HG03064 (cell line): ENCODE measurements at regions not wholly inside any gene's neighbourhood (a gene's known extent, or its start where the extent isn't known, plus 50 kb on each side); places are given as distances from the start of the nearest gene placed in this dataset.
"Not testable (repeated sequence)": the region's sequence is repeated elsewhere in the genome, so short reads cannot be mapped to it uniquely, and the experiment has no call there.

Experiments
- ATAC-seq: cut with Tn5 transposase; IDR thresholded peaks from one replicate; pipeline ENCODE4 v1.9.1; 2021; ENCODE audit warnings: low read depth; ENCODE audit not compliant: unreplicated experiment

GRCh38 chr21:24658926-24659325 is 948.4 kb downstream of the MRPL39 start:
- ATAC-seq = no peak

DNA sequence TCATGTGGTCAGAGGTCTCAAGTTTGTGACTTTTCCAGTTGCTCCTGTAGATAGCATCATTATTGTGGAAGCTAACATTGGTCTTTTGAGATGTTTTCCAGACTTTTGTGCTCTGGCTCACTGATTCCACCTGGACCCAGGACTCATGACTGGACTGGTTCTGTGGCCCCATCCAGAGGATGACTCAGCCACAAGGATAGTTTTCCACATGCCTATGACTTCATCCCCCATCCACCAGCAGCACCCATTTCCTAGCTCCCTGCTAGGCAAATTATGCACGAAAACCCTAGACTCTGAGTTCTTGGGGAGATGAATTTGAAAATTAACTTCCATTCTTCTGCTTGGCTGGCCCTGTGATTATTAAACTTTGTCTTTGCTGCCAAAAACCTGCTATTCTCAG is 949.3 kb downstream of the MRPL39 start:
- ATAC-seq = no peak

DNA sequence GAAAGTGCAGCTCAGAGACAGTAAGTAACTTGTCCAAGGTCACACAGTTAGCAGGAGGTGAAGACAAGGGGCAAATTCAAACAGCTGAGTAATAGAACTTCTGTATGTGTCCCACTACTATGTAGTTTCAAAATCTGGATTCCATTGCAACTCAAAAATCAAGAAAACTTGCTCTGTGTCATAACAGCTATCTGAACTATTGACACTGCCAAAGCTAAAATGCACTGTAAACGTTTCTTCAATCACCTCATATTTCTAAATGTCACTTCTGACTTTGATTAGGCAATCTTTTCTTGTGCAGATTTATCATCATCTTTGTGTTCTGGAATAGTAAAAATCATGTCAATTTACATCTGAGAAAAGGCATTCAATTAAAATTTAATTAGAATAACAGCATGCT is 957.6 kb downstream of the MRPL39 start:
- ATAC-seq = no peak

DNA sequence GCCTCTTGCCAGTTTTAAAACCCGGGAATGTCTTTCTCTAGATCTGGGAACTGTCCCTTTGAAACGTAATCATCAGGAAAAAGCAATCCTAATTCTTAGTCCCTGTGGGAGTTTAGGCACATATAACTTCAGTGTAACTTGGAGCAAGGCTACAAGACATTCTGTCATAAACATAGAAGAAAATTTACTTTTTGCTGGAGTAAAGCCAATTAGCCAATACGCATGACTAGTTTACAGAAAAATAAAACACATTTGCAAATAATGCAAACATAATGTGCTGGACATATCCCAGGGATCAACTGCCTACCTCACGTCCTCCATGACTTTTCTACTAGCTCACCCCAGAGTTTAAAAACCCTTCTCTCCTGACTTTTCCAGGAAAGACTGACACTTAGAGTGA is 970.6 kb downstream of the MRPL39 start:
- ATAC-seq = no peak

- no peak for ATAC-seq
These were observed 972.5 kb downstream of the MRPL39 start for GRCh38 chr21:24634749-24635148.

DNA sequence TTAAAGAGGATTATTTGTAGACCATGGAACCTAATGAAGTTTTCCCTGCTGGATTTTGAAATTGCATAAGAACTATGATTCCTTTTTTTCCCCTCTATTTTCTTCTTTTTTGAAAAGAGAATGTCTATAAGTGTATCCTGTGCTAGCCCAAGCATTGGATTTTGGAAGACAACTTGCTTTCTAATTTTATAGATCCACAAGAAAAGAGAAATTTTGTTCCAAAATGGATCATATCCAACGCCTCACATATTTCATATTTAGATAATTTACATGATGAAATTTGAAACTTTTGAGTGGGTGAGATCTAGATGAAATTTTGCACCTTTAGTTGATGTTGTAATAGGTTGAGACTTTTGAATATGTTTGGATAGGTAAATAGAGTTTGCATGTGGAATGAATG is 978.7 kb downstream of the MRPL39 start:
- no peak for ATAC-seq

DNA sequence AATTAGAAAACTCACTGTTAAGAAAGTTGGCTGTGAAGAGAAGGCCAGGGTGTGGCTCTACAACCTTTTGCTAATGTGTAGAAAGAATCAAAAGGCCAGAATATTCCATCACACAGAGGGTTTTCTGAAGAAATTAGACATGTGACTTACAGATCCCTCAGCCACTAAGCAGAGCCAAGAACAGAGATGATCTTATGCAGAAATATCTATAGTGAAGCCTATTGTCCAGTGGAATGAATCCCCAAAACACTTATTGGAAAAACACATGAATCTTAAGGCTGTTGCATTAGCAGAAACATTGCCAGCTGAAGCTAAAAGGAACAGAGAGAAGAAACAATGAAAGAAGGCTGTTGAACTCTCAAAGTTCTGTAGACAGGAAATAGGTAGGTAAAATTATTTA is 979.2 kb downstream of the MRPL39 start:
- no peak for ATAC-seq

DNA sequence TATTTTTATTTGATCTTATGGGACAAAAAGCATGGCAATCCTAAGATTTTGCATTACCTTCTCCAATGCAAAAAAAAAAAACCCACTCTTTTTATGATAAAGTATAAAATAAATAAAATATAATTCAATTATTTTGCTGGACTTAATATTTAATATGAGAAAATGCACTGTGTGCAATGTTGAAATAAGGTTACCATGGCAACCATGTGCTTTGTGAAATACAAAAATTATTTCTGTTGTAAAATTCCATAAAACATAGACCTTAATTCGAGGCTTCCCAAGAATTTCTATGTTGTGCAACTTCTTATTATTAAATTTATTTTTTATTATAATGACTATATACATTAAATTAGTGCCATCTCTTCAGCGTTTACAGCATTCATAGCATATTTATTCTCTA is 989.5 kb downstream of the MRPL39 start:
- ATAC-seq = no peak

- no peak for ATAC-seq
These were observed 1013.2 kb downstream of the MRPL39 start for GRCh38 chr21:24594082-24594481.

DNA sequence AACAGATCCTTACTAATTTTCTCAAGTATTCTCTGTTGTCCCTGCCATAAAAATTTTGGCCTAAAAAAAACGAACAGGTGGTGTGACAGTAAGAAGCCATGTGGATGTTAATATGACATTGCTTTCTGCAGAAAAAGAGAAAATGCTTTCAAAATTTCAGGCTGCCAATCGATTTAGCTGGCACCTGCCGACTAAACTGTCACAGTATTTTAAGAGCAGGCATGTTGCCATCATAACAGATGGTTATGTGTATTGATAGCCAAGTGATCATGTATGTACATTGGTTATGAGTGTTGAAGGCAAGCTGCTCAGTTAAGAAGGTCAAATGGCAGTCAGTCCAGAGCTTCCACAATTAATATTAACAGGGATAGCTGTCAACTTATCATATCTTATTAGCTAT is 1017.0 kb downstream of the MRPL39 start:
- no peak for ATAC-seq

- ATAC-seq = no peak
These were observed 1023.8 kb downstream of the MRPL39 start for GRCh38 chr21:24583473-24583872.

GRCh38 chr21:24577301-24577700 is 1030.0 kb downstream of the MRPL39 start:
- ATAC-seq = no peak

DNA sequence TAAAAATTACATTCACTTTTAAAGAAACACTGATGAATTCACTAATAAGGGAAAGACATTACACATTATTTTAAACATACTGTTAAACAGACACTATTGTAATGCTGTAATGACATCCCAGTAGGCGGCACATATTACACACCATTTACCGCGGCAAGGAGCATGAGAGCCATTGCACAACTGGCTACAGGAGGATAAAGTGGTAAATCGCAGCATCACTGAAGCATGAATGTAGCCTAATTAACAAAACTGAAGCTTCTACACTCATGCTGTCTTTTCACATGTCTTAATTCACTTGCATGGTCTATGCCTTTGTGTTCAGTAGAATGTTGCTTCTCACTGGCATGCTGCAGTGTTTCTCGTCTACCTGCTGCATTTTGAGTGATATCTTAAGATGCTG is 1046.0 kb downstream of the MRPL39 start:
- ATAC-seq = no peak

- ATAC-seq = no peak
These were observed 1054.8 kb downstream of the MRPL39 start for GRCh38 chr21:24552491-24552890.

DNA sequence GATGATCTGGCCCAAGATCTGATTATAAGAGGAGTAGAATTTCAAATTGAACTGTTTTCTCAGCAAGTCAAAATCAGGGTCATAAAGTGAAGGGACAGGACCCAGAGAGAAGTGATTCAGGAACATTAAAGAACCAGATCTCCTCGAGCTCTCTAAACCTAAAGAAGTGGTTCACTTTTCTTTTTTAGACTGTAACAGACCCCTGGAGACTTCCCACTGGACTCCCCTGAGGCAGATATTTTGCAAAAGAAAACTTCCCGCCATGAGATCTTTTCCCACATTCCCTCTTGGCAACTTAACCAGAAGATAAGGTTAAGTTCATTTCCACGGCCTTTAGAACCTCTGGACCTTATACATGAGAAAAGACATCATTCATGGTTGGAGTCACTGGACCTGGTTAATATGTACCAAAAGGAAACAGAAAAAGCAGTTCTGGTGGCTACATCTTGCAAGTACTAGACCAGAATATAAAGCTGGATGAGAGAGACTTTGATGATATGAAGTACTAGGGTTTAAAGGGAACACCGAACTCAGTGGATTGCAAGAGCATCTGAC is 1061.4 kb downstream of the MRPL39 start:
- ATAC-seq = no peak

GRCh38 chr21:24514081-24514733 is 1093.1 kb downstream of the MRPL39 start:
- ATAC-seq = no peak

GRCh38 chr21:24509131-24509530 is 1098.2 kb downstream of the MRPL39 start:
- ATAC-seq = no peak

GRCh38 chr21:24486973-24487372 is 1120.3 kb downstream of the MRPL39 start:
- no peak for ATAC-seq

- ATAC-seq = not testable (repeated sequence)
These were observed 1123.9 kb downstream of the MRPL39 start for GRCh38 chr21:24483361-24483760.

DNA sequence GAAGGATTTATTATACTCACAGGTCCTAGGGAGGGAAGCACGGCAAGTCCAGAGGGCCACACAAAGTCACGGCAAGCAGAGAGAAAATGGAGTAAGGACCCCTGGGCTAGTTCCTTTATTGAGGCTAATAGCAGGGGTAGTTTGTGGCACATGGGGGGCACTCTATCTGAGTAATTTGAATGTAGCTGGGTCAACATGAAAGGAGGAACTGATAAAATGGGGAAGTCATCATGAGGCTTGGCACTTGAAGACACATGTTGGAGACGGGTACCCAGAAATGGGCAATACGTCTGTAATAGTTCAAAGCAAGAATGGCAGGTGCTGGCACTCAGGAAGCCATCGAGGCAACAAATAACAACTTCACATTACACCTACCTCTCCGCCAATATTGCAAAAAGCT is 1136.4 kb downstream of the MRPL39 start:
- no peak for ATAC-seq

GRCh38 chr21:24456358-24456757 is 1150.9 kb downstream of the MRPL39 start:
- no peak for ATAC-seq

GRCh38 chr21:24450119-24450518 is 1157.2 kb downstream of the MRPL39 start:
- ATAC-seq = no peak

DNA sequence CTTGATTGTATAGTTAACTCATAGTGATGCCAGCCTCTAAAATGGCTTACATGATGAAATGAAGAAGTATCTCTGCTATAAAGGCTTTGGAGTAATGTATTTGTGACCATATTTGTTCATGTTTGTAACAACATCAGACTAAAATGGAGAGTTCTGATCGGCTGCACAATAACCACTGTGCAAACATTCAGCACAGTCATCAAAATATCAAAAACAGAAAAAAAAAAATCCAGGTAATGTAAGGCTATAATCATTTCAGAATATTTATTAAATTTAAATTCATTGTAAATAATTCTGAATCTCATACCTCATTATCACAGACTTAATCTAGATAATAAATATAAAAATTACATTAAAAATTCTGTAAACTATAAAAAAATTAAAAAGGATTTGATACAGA is 1161.8 kb downstream of the MRPL39 start:
- ATAC-seq = no peak
